ENCODE measurements at regions not wholly inside any gene's neighbourhood (a gene's known extent, or its start where the extent isn't known, plus 50 kb on each side); places are given as distances from the start of the nearest gene placed in this dataset.
A peak's percentile ranks its signal among the peaks of the same experiment; 100 is the strongest.
"Not testable (repeated sequence)": the region's sequence is repeated elsewhere in the genome, so short reads cannot be mapped to it uniquely, and the experiment has no call there.

GRCh38 chr4:77284036-77284435 lies 127.0 kb downstream of the CCNG2 start:
- Histone ChIP-seq H3K27me3 (ENCODE audit: control insufficient read depth, insufficient read depth, low read length) (no peaks in the 10 kb centered on the region), H3K4me3 (ENCODE audit: low read depth, low read length) (no peak overlapping the region), H3K36me3 (ENCODE audit: control insufficient read depth, insufficient read depth, low read length) (no peaks in the 10 kb centered on the region)
- peak; percentile 55 for DNase-seq (ENCODE audit: low read depth)
- no peak for TF ChIP-seq CTCF (IDR thresholded peaks at IDR 0.05; ENCODE audit: insufficient read depth, low read length, severe bottlenecking)
- no peak for FAIRE-seq

DNA sequence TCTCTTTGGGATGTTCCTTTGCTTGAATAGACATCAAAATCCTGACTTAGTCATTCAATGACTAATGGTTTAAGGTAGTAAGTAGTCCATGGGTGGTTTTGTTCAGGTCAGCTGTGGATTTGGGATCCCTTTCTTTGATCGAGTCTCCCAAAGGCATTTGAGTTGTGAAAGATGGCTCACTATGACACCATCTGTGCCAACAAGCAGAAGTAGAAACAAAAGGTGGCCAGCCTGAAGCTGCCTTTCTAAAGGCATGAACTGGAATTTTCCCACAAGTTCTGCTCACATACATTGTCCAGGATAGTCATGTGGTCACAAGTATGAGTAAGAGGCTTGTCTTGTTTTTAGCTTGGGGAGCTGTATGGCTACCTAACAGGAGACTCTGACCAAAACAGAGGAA lies 129.9 kb downstream of the CCNG2 start:
- H3K4me3 ChIP-seq (ENCODE audit: low read depth, low read length): no peak overlapping the region
- FAIRE-seq (no peak), DNase-seq (ENCODE audit: low read depth) (peak; percentile 62)
- TF ChIP-seq CTCF (IDR thresholded peaks at IDR 0.05; ENCODE audit: insufficient read depth, low read length, severe bottlenecking): no peak
- H3K36me3 ChIP-seq (ENCODE audit: control insufficient read depth, insufficient read depth, low read length): no peaks in the 10 kb centered on the region
- H3K27me3 ChIP-seq (ENCODE audit: control insufficient read depth, insufficient read depth, low read length): no peaks in the 10 kb centered on the region

- no peak for FAIRE-seq
- Histone ChIP-seq H3K36me3 (ENCODE audit: control insufficient read depth, insufficient read depth, low read length) (no peaks in the 10 kb centered on the region), H3K27me3 (ENCODE audit: control insufficient read depth, insufficient read depth, low read length) (no peaks in the 10 kb centered on the region), H3K4me3 (ENCODE audit: low read depth, low read length) (no peak overlapping the region)
- peak; percentile 61 for DNase-seq (ENCODE audit: low read depth)
- TF ChIP-seq CTCF (IDR thresholded peaks at IDR 0.05; ENCODE audit: insufficient read depth, low read length, severe bottlenecking): no peak
Observed at GRCh38 chr4:77293426-77293825, 136.4 kb downstream of the CCNG2 start.

DNA sequence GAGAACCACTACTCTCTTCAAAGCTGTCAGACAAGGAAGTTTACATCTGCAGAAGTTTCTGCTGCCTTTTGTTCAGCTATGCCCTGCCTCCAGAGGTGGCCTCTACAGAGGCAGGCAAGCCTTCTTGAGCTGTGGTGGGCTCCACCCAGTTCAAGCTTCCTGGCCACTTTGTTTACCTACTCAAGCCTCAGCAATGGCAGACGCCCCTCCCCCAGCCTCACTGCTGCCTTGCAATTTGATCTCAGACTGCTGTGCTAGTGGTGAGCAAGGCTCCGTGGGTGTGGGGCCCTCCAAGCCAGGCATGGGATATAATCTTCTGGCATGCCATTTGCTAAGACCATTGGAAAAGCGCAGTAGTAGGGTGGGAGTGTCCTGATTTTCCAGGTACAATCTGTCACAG lies 144.0 kb downstream of the CCNG2 start:
- not testable (repeated sequence) for H3K36me3 ChIP-seq (ENCODE audit: control insufficient read depth, insufficient read depth, low read length); H3K27me3 ChIP-seq (ENCODE audit: control insufficient read depth, insufficient read depth, low read length); H3K4me3 ChIP-seq (ENCODE audit: low read depth, low read length); FAIRE-seq
- peak; percentile 31 for DNase-seq (ENCODE audit: low read depth)

- Histone ChIP-seq H3K36me3 (ENCODE audit: control insufficient read depth, insufficient read depth, low read length) (no peaks in the 10 kb centered on the region), H3K27me3 (ENCODE audit: control insufficient read depth, insufficient read depth, low read length) (no peaks in the 10 kb centered on the region), H3K4me3 (ENCODE audit: low read depth, low read length) (no peak overlapping the region)
- FAIRE-seq (no peak), DNase-seq (ENCODE audit: low read depth) (no peak)
- TF ChIP-seq CTCF (IDR thresholded peaks at IDR 0.05; ENCODE audit: insufficient read depth, low read length, severe bottlenecking): peak; percentile 31
Observed at GRCh38 chr4:77305766-77306165, 148.8 kb downstream of the CCNG2 start.

DNA sequence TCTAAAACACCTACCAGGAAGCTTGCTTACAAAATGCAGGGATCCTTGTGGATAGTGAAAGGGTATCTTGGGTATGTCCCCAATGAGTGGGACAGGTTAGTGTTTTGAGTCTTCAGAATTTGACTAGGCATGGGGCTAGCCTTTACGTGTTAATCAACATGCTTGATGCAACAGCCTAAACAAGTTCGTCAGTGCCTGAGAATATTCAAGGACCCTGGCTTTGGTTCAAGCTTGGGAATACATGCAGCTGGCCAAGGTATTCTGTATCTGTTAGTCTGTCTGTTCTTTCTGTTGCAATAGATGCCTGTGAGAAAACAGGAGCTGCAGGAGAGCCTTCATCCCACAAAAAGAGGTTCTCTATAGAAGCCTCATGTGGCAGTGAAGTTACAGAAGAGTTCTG lies 149.5 kb downstream of the CCNG2 start:
- no peak for FAIRE-seq
- no peak for TF ChIP-seq CTCF (IDR thresholded peaks at IDR 0.05; ENCODE audit: insufficient read depth, low read length, severe bottlenecking)
- H3K27me3 ChIP-seq (ENCODE audit: control insufficient read depth, insufficient read depth, low read length): no peaks in the 10 kb centered on the region
- DNase-seq (ENCODE audit: low read depth): no peak
- no peaks in the 10 kb centered on the region for H3K36me3 ChIP-seq (ENCODE audit: control insufficient read depth, insufficient read depth, low read length)
- no peak overlapping the region for H3K4me3 ChIP-seq (ENCODE audit: low read depth, low read length)
